K562 (cell line): ENCODE measurements at regions not wholly inside any gene's neighbourhood (a gene's known extent, or its start where the extent isn't known, plus 50 kb on each side); places are given as distances from the start of the nearest gene placed in this dataset.

Experiments
- ATAC-seq: fragments of 200-7000 bp; cut with Tn5 transposase; 3 replicates; pipeline ENCODE4 v1.9.1; 2020; ENCODE audit warnings: moderate library complexity
- BruUV-seq: library from RNA; stranded (reverse); fragments of 400-500 nt; replicated peaks from 2 replicates; lab custom pipeline; 2021; lab: Mats Ljungman, UMichigan
- CTCF ChIA-PET: fragments of 300-600 bp; formaldehyde crosslinking; extraction: SDS; loops from one replicate; lab custom pipeline; 2021; ENCODE audit warnings: low intra/inter-chr PET ratio; lab: Yijun Ruan, JAX
- POLR2A ChIA-PET: fragments of 300-600, 350-650 bp; sonication (Branson Sonifier 250); formaldehyde crosslinking; extraction: SDS; loops from one replicate; lab custom pipeline; 2021; ENCODE audit warnings: antibody characterized with exemption, inconsistent platforms; lab: Yijun Ruan, JAX
- DNase-seq, 4 experiments: peaks; one replicate each; pipeline versions ENCODE4 v3.0.0 to v3.0.0-alpha.2; 2011 to 2018; ENCODE audit warnings: low spot score in 3 of 4, mixed read lengths in 3 of 4; ENCODE audit errors: extremely low read depth in 1 of 4
- FAIRE-seq: peaks from 2 replicates; lab custom pipeline; 2011; peaks lifted over from hg19 to GRCh38; lab: Jason Lieb, UNC
- H2AFZ ChIP-seq: 2 replicates; pipeline ENCODE4 v1.6.0; 2011; ENCODE audit warnings: low read depth, low read length, control low read depth, inconsistent platforms
- H3K27ac ChIP-seq: fragments of 200-600 bp; 3 replicates; pipeline ENCODE4 v1.8.0; 2011; ENCODE audit warnings: low read depth, mild to moderate bottlenecking, control low read depth, inconsistent platforms, low read length, moderate library complexity, mixed read lengths; ENCODE audit errors: extremely low read depth
- H3K27me3 ChIP-seq, 2 experiments: fragments of 300-600 bp in 1 of 2; 2 replicates in 1 of 2; 3 replicates in 1 of 2; pipeline versions ENCODE4 v1.6.0 to v1.8.0; 2011; ENCODE audit warnings: inconsistent platforms in 2 of 2, low read length in 2 of 2, mild to moderate bottlenecking in 1 of 2, mixed read lengths in 1 of 2, moderate library complexity in 1 of 2; ENCODE audit not compliant: control insufficient read depth in 2 of 2, insufficient read depth in 2 of 2
- H3K36me3 ChIP-seq: fragments of 300-600 bp; 3 replicates; pipeline ENCODE4 v1.8.0; 2011; ENCODE audit warnings: mild to moderate bottlenecking, low read length, inconsistent platforms; ENCODE audit not compliant: control insufficient read depth, insufficient read depth
- H3K4me1 ChIP-seq, 2 experiments: fragments of 200-600 bp in 1 of 2; replicated peaks in 1 of 2; 2 replicates in 1 of 2; 3 replicates in 1 of 2; pipeline versions ENCODE4 v1.5.1 to v1.8.0; 2011; ENCODE audit warnings: inconsistent platforms in 2 of 2, low read length in 2 of 2, mild to moderate bottlenecking in 1 of 2, mixed read lengths in 1 of 2, moderate library complexity in 1 of 2; ENCODE audit not compliant: control insufficient read depth in 2 of 2, insufficient read depth in 2 of 2
- H3K4me2 ChIP-seq: 2 replicates; pipeline ENCODE4 v1.6.1; 2011; ENCODE audit warnings: low read length, control low read depth, inconsistent platforms, mixed read lengths; ENCODE audit not compliant: insufficient read depth
- H3K4me3 ChIP-seq: fragments of 200-600 bp; sonication (generic), shearing (Covaris generic); 2 replicates; pipeline ENCODE4 v1.5.1; 2016; ENCODE audit warnings: control low read depth, inconsistent platforms
- H3K79me2 ChIP-seq: fragments of 200-600 bp; 3 replicates; pipeline ENCODE4 v1.8.0; 2011; ENCODE audit warnings: low read length, inconsistent platforms; ENCODE audit not compliant: control insufficient read depth, insufficient read depth
- H3K9ac ChIP-seq, 2 experiments: 2 replicates each; pipeline versions ENCODE4 v1.6.0 to v1.6.1; 2011; ENCODE audit warnings: low read depth in 2 of 2, low read length in 2 of 2, control low read depth in 1 of 2, inconsistent platforms in 1 of 2, mild to moderate bottlenecking in 1 of 2, mixed read lengths in 1 of 2; ENCODE audit not compliant: insufficient read depth in 1 of 2
- H3K9me1 ChIP-seq: one replicate; pipeline ENCODE4 v1.6.0; 2011; ENCODE audit warnings: inconsistent platforms, mild to moderate bottlenecking, low read length, moderate library complexity; ENCODE audit not compliant: control insufficient read depth, insufficient read depth
- H3K9me3 ChIP-seq: replicated peaks from 2 replicates; pipeline ENCODE4 v1.5.1; 2011; ENCODE audit warnings: low read depth, low read length, inconsistent platforms; ENCODE audit not compliant: control insufficient read depth, insufficient read depth
- H4K20me1 ChIP-seq: replicated peaks from 2 replicates; pipeline ENCODE4 v1.6.1; 2011; ENCODE audit warnings: low read length, inconsistent platforms, mixed read lengths; ENCODE audit not compliant: control insufficient read depth, insufficient read depth
- MAFK ChIP-seq: IDR thresholded peaks from 2 replicates; pipeline ENCODE4 v1.6.1; 2011; ENCODE audit warnings: low read length, improper control_type of control experiment
- MGA ChIP-seq: fragments of 450-650 bp; IDR thresholded peaks from 2 replicates; pipeline ENCODE4 v1.6.1; 2016; ENCODE audit warnings: mild to moderate bottlenecking, moderate library complexity
- WHSC1 ChIP-seq: IDR thresholded peaks from one replicate; pipeline ENCODE4 v1.6.1; 2012; ENCODE audit warnings: low read length, control low read depth, inconsistent platforms
- ZNF232 ChIP-seq: sonication (generic); formaldehyde crosslinking; IDR thresholded peaks from 2 replicates; pipeline ENCODE4 v1.8.0; 2022; ENCODE audit warnings: mild to moderate bottlenecking, missing genetic modification reagents
- WGBS: fragments of 100-300 bp; shearing (Covaris generic); methylation state at CpG from one replicate; pipeline ENCODE4 v1.1.6; 2016; ENCODE audit warnings: low coverage, mixed read lengths; ENCODE audit not compliant: insufficient coverage; ENCODE audit errors: missing lambda C conversion rate; 5-methylcytosine and 5-hydroxymethylcytosine counted together
- in situ Hi-C: fragments of 300-500 bp; cut with MboI; formaldehyde crosslinking; loops from 4 replicates; pipeline ENCODE4 v1.15.0; 2018; ENCODE audit warnings: inconsistent platforms, mixed read lengths
- intact Hi-C: fragments of 100-400 bp; cut with micrococcal nuclease; formaldehyde crosslinking; loops from 2 replicates; pipeline ENCODE4 v1.14.2; 2022

GRCh38 chr15:29633971-29634370 lies 188.3 kb downstream of the TJP1 start:
- Histone ChIP-seq H3K79me2 (no peaks in the 10 kb centered on the region), H3K4me1 (no peaks in the 10 kb centered on the region), H4K20me1 (no peaks in the 10 kb centered on the region), H3K27ac (no peak overlapping the region), H3K4me3 (no peak overlapping the region), H3K27me3 (peaks cover 4 to 30% of the 10 kb centered on the region in 2 experiments; a peak in 4 of 5 replicates), H3K4me2 (no peak overlapping the region), H3K9ac (no peak overlapping the region), H3K9me3 (no peaks in the 10 kb centered on the region), H2AFZ (no peak overlapping the region), H3K36me3 (no peaks in the 10 kb centered on the region), H3K9me1 (no peaks in the 10 kb centered on the region)
- BruUV-seq: no TSS peak
- intact Hi-C loops: no loop called here
- FAIRE-seq (no peak), DNase-seq (no peak), ATAC-seq (no peak)
- ChIA-PET POLR2A (interaction anchor here (0.5 kb wide), 1 partner anchor 351 kb away, joined by 3 read pairs; no protein-coding TSS in a partner anchor), CTCF (no interaction called here)
- in situ Hi-C loops: no loop called here
- 4% methylated on average over 7 of the region's 7 CpGs for WGBS
- TF ChIP-seq ZNF232: no peak
- no peak for TF ChIP-seq MGA
- no peak for TF ChIP-seq MAFK
- TF ChIP-seq WHSC1: no peak
